ENCODE measurements at regions not wholly inside any gene's neighbourhood (a gene's known extent, or its start where the extent isn't known, plus 50 kb on each side); places are given as distances from the start of the nearest gene placed in this dataset.

DNA sequence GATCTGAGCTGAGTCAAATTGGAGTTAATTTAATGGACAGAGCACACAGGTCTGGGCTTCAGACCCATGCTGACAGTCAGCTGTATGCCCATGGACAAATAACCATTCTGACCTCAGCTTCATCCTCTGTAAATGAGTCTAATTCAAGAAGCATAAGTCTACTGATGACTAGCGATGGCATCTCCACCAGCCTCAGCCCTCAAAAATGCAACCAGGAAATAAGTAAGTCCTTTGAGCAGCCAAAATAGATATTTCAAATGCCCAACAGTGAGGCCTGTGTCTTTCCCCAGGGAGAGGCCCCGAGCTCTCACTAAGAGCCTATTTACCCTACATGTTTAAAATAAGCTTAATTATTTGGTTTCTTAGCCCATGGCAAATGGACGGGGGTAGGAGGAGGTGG, 114.2 kb upstream of the MTHFD1L start:
- Histone ChIP-seq H4K8ac (ENCODE audit: extremely low read depth, insufficient read depth, low read length) (no peak overlapping the region), H3K23me2 (ENCODE audit: low read depth, low read length) (no peaks in the 10 kb centered on the region), H3K23ac (ENCODE audit: insufficient read length) (no peak overlapping the region), H3K18ac (ENCODE audit: extremely low read depth, low read length) (no peak overlapping the region), H4K20me1 (replicated peaks in 1 of 2; ENCODE audit: control insufficient read depth in 1 of 2, insufficient read depth in 2 of 2, low read length in 2 of 2) (no peaks in the 10 kb centered on the region), H2BK12ac (ENCODE audit: low read depth, low read length) (no peak overlapping the region), H3K79me2 (ENCODE audit: control insufficient read depth in 1 of 2, insufficient read depth in 2 of 2, low read length in 2 of 2) (no peaks in the 10 kb centered on the region), H3K9ac (replicated peaks in 1 of 4; ENCODE audit: extremely low read depth in 1 of 4, low read depth in 3 of 4, low read length in 3 of 4) (no peak overlapping the region), H3K56ac (replicated peaks; ENCODE audit: insufficient read length, low read depth, low read length) (no peak overlapping the region), H4K5ac (ENCODE audit: insufficient read length, low read depth, low read length) (no peak overlapping the region), H3K4me2 (ENCODE audit: insufficient read depth in 1 of 2, low read depth in 2 of 2, low read length in 2 of 2) (no peak overlapping the region), H2AK5ac (ENCODE audit: low read depth, low read length) (no peak overlapping the region), H3K4me3 (ENCODE audit: extremely low read depth in 1 of 4, insufficient read depth in 2 of 4, low read depth in 3 of 4, low read length in 4 of 4) (no peak overlapping the region), H2BK15ac (ENCODE audit: low read length) (no peak overlapping the region), H2BK20ac (ENCODE audit: low read length) (no peak overlapping the region), H3K14ac (ENCODE audit: insufficient read length) (no peak overlapping the region), H3K27me3 (replicated peaks in 1 of 4; ENCODE audit: control insufficient read depth in 3 of 4, extremely low read depth in 1 of 4, insufficient read depth in 3 of 4, low read length in 3 of 4) (0 out of 7 replicates have a peak, but pooled peaks cover 0 to 4% (median 0%) of the 10 kb centered on the region in 4 experiments), H4K91ac (replicated peaks; ENCODE audit: insufficient read length, low read length) (no peak overlapping the region), H3K79me1 (ENCODE audit: low read depth, low read length) (no peaks in the 10 kb centered on the region), H2AFZ (ENCODE audit: low read length) (no peak overlapping the region), H2BK120ac (replicated peaks; ENCODE audit: low read depth, low read length) (no peak overlapping the region), H3K4ac (replicated peaks; ENCODE audit: insufficient read length, low read depth, low read length) (no peak overlapping the region), H3K9me3 (ENCODE audit: insufficient read depth in 2 of 2, low read depth in 1 of 2, low read length in 1 of 2) (no peaks in the 10 kb centered on the region), H2BK5ac (ENCODE audit: low read depth, low read length) (no peak overlapping the region), H3K36me3 (ENCODE audit: control insufficient read depth in 2 of 4, insufficient read depth in 4 of 4, low read length in 3 of 4) (no peaks in the 10 kb centered on the region), H3K4me1 (replicated peaks in 1 of 4; ENCODE audit: control insufficient read depth in 3 of 4, insufficient read depth in 4 of 4, low read length in 3 of 4) (peaks cover 0 to 15% (median 5%) of the 10 kb centered on the region in 4 experiments; a peak in 4 of 7 replicates), H3K27ac (ENCODE audit: low read depth, low read length) (no peak overlapping the region)
- WGBS, 2 experiments (ENCODE audit: extremely low coverage in 1 of 2, insufficient coverage in 1 of 2, insufficient read length in 1 of 2, insufficient replicate concordance in 2 of 2, low coverage in 1 of 2, low lambda C conversion rate in 2 of 2, missing lambda C conversion rate in 1 of 2), result 83% methylated on average over 3 of the region's 3 CpGs; no CpG with 5 or more reads in 1 of the 2 experiments
- FAIRE-seq (no peak), DNase-seq (ENCODE audit: low read depth in 1 of 2, low spot score in 2 of 2) (no peak)
- ChIA-PET POLR2A (ENCODE audit: partially characterized antibody) (no interaction called here), CTCF (ENCODE audit: partially characterized antibody) (interaction anchor here (1.1 to 1.4 kb wide), 2 partner anchors 12 to 25 kb away, joined by 3 read pairs; no protein-coding TSS in a partner anchor)
- no peak for TF ChIP-seq KDM4A (IDR thresholded peaks at IDR 0.05; ENCODE audit: low read depth, low read length, severe bottlenecking)
- TF ChIP-seq EGR1 (IDR thresholded peaks at IDR 0.05; ENCODE audit: borderline replicate concordance, low read depth, low read length), result no peak
- TF ChIP-seq SP2 (IDR thresholded peaks at IDR 0.05; ENCODE audit: low read length), result no peak
- TF ChIP-seq BCL11A (IDR thresholded peaks at IDR 0.05; ENCODE audit: low read depth in 2 of 2, low read length in 2 of 2), result no peak
- no peak for TF ChIP-seq PHF8 (conservative IDR thresholded peaks at IDR 0.05; ENCODE audit: low read depth, low read length)
- no peak for TF ChIP-seq KDM1A (IDR thresholded peaks at IDR 0.05; ENCODE audit: borderline replicate concordance, low read length)
- no peak for TF ChIP-seq CBX5 (IDR thresholded peaks at IDR 0.05; ENCODE audit: low read depth, low read length)
- TF ChIP-seq RNF2 (IDR thresholded peaks at IDR 0.05; ENCODE audit: borderline replicate concordance, low read depth, low read length, missing control alignments, poor library complexity, severe bottlenecking), result no peak
- TF ChIP-seq RBBP5 (IDR thresholded peaks at IDR 0.05; ENCODE audit: borderline replicate concordance, low read depth, low read length), result no peak

Measured in H1 (cell line).